ENCODE measurements at regions not wholly inside any gene's neighbourhood (a gene's known extent, or its start where the extent isn't known, plus 50 kb on each side); places are given as distances from the start of the nearest gene placed in this dataset.
"Not testable (repeated sequence)": the region's sequence is repeated elsewhere in the genome, so short reads cannot be mapped to it uniquely, and the experiment has no call there.

DNA sequence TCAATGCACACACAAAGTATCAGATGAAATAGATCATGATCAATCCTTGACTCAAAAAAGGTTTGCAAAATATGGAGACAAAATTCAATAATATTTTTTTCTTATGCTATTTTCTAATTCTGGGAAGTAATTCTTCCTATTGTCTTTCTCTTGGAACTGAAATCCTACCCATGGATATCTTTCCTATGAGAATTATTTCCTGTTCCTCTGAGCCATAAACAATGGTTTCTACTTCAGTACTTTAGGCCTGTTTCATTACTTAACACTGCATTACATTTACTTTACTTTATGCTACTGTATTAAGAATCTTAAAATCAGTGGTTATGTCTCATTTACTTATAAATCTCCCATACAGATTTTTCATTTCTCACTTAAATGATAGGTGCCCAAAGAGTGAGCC lies 1025.4 kb upstream of the ACO1 start:
- in situ Hi-C loops (cut with MboI; ENCODE audit: low sequenced_read_pairs) = no loop called here

DNA sequence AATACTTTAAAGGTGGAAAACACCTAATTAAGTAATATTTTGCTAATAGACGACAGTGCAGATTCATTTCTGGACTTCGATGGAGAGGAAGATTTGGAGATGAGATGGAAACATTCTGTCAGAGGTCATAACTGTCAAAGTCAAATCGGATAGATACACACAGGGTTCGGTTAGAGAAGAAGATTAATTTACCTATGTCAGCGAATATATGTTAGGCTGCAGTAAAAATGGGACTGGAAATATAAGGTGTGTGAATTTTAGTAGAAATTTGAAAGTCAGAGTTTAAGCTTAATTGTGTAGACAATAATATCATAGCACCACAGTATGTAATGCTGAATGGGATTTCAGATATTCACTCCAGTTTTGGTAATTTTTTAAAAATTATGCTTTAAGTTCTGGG lies 1020.3 kb upstream of the ACO1 start:
- in situ Hi-C loops (cut with MboI; ENCODE audit: low sequenced_read_pairs) = no loop called here

DNA sequence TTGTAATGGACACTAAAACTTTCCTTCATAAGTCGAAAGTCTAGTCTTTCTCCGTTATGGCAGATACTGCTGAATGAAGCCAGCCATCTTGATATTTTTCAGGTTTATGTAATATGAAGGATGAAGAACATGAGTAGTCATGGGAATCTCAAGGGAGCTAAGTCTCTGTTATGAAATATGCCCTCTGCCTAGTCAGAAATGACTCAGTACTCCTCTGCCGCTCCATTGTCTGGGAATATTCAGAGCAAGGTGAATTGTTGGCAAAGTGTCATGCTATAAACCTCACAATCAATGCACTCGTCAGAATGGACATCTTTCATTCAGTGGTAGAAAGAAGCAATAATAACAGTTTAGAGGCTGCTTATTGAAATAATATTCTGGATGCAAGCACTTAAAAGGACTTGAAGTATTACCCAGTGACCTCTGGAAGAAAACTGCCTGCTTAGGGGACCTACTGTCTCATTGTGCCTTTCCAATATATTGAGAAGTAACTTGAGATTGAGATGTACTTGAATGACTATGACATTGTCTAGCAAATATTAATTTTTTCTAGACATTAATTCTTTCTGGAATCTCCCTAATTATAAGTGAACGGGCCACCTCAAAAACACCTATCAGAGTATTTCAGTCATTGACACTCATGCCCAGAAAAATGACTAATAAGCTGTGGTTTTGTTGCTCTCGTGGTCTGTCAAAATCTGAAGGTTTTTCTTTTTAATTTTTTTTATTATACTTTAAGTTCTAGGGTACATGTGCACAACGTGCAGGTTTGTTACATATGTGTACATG lies 1011.5 kb upstream of the ACO1 start:
- in situ Hi-C loops (cut with MboI; ENCODE audit: low sequenced_read_pairs) = no loop called here

DNA sequence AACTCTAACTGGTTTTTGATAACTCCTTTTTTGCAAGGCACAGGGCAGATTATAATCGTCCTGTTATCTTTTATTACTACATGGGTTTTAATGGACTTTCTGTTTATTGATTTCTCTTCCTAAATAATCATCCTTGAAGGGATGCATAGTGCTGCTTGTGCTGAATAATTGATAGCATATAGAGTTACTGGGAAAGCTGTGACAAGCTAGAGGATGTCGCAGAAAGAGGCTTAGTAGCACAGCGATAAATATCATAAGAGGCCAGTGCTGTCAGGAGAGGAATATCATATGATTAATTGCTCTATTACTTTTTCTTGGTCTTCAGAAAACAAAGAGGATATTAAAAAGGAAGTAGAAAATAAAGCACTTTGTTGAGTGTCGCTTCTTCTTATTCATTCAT lies 1007.1 kb upstream of the ACO1 start:
- in situ Hi-C loops (cut with MboI; ENCODE audit: low sequenced_read_pairs) = no loop called here

DNA sequence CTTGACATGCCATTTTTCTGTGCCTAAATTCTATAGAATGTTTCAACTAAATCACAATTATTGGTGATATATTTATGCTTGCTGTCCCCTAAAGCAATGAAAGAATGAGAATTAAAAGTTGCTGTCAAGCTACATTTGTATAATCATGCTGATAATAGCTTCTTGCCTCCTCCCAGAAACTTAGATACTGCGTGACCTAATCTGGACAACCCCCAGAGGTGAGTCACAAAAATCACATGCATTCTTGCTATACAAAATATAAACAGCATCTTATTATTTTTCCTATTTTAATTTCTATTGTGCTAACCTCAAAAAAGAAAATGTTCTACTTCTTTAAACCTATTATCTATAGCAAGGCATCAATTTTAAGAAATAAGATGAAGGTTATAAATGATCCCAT lies 995.8 kb upstream of the ACO1 start:
- in situ Hi-C loops (cut with MboI; ENCODE audit: low sequenced_read_pairs) = no loop called here

DNA sequence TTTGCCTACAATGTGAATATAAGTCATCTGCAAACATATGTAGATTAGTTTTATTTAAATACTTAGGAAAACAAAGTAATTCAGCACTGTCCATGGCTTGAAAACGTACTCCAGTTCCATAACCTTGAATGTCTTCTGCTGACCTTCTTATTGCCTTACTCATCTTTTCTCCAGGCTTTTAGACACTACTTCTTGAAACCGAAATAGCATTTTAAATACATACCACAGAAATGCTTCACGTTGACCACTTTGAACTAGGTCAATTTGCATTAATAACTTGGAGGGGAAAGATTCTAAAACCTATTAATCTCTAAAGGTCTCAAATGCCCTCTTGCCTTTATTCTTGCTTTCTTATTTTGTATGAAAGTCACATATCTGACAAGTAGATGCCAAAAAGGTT lies 995.4 kb upstream of the ACO1 start:
- in situ Hi-C loops (cut with MboI; ENCODE audit: low sequenced_read_pairs) = no loop called here

DNA sequence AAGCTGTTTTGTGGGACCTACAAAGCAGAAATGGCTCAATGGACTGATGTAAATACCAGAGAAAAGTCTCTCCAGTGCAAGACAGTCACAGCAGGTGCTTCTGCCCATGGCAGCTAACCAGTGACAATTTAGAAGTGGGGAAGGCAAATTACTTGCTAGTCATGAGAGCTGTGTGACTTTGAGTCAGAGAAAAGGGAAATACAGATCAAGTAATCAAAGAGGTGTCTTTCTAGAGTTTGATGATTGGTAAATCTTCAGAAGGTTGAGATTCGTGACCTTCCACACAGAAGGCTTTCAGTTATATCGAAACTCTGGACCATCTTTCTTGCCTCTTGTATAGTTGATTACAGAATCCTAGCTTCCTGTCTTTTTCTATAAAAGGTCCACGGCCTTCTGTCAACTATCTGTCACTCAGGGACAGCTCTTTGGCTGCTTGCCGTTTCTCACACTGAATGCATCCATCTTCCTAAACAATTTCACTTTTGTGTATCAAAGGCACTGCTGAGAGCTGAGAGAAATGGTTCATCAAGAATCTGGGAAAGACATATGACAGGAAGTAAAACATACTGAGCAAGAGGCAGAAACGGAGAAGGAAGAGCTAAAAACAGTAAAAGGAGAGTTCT lies 993.9 kb upstream of the ACO1 start:
- in situ Hi-C loops (cut with MboI; ENCODE audit: low sequenced_read_pairs) = no loop called here

DNA sequence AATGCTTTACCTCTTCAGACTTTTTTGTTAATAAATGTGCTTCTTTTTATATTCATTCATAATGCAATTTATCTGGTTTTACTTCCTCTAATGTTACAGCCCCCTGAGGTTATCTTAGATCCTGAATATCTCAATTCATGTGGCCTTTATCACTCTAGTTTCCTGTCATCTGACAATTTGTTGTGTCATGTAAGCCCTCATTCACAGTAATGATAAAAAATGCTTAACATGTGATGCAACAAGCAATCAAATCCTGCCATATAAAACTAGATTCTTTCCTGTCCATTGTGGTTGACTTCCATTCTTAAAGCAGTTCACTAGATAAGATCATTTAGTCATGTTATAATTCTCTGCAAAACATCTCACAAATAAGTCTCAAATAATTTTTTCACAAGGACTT lies 991.2 kb upstream of the ACO1 start:
- in situ Hi-C loops (cut with MboI; ENCODE audit: low sequenced_read_pairs) = no loop called here

DNA sequence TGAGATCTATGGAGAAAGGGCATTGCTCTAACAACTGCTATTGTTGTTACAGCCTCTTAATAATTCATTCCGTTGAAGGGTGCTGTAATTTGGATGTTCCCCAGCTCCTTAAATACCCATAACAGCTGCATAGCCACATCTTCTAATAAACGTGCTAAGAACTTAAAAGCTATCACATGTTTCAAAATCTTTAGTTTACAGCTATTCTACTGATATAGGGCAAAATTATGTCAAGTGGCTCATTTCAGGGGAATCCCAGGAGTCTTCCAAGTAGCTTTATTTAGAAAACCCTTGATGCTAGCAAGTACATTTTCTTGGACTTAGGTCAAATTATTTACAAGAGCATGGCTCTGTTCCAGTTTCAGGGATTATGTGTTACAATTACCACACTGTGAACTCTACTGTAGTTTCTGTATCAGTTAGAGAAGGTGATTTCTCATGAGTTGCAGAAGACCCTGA lies 990.4 kb upstream of the ACO1 start:
- in situ Hi-C loops (cut with MboI; ENCODE audit: low sequenced_read_pairs) = no loop called here

DNA sequence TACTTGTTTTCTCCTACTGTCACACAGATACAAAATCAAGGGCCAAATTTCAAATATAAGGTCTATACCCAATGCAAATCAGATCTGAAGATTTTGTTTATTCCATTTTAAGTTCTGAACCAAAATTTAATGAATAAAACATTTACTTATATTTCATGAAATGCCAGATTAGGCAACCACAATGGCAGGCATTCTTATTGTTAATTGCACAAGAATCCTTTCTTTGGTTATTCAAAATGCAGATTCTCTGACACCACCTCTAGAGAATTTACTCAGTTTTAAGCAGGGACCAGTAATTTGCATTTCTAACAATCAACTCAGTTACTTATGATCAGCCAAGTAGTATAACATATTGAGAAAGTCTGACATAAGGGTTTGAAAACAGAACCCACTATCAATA lies 972.4 kb upstream of the ACO1 start:
- in situ Hi-C loops (cut with MboI; ENCODE audit: low sequenced_read_pairs) = no loop called here

DNA sequence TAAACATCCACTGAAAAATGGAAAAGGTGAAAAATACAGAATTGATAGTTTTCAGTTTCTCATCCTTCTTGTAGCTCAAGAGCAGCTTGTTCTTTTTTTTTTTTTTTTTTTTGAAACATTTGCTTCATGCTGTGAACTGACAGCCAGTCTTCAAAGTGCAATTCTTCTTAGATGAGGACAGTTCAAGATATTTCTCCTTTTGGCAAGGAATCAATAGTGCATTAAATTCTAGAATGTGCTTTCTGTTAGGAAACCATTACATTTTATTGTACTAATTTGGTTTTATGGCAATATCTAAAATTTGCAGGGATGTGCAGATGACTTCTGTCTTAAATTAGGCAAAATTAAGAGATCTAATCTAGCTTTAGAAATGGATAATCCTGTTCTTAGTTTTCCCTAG lies 969.3 kb upstream of the ACO1 start:
- in situ Hi-C loops (cut with MboI; ENCODE audit: low sequenced_read_pairs) = no loop called here

DNA sequence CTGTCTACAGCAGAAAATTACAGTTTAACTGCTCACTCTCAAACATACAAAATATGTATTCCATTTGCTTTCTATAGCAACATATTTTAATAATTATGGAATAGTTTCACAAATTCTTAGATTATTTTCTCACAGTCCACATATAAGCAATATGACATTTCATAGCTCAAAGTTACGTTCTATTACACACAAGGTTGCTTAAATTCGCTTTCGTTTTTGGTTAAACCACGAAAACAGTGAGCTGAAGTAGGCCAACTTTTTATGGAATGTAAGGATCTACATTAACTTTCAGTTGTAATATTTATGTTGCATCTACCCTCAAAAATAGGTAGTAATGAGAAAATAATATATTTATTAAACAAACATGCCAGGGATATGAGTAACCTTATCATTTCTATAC lies 966.0 kb upstream of the ACO1 start:
- in situ Hi-C loops (cut with MboI; ENCODE audit: low sequenced_read_pairs) = no loop called here

DNA sequence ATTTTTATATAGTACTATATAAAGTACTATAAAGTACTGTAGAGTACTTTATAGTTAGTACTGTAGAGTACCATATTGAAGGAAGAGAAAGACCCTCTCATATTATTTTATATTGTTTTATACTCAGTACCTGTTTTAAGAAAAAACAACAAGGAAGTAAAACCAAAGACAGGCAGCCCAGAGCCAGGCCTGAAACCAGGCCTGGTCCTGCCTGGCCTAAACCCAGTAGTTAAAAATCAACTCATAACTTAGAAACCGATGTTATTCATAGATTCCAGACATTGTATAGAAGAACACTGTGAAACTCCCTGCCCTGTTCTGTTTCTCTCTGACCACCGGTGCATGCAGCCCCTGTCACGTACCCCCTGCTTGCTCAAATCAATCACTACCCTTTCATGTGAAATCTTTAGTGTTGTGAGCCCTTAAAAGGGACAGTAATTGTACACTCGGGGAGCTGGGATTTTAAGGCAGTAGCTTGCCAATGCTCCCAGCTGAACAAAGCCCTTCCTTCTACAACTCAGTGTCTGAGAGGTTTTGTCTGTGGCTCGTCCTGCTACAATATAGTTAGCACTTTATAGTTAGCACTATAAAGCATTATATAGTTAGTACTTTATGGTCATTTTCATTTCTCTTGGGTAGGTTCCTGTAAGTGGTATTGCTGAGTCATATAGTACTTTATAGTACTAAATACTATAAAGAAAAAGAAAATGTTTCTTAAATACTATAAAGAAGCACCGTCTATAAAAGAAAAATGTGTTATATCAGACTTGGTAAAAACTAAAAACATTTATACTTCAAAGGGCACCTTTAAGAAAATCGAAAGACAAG lies 940.6 kb upstream of the ACO1 start:
- in situ Hi-C loops (cut with MboI; ENCODE audit: low sequenced_read_pairs) = not testable (repeated sequence)

DNA sequence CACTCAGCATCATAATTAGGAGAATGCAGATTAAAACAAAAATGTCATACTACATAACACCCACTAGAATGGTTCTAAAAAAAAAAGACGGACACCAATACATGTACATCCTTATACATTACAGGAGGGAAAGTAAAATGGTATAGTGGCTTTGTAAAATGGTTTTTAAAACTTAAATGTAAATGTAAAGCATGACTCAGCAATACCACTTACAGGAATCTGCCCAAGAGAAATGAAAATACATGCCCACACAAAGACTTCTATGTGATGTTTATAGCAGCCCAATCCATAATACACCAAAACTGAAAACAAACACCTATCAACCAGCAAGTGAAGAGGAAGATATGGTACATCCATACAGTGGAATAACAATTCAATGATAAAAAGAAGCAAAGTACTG lies 939.1 kb upstream of the ACO1 start:
- in situ Hi-C loops (cut with MboI; ENCODE audit: low sequenced_read_pairs) = no loop called here

DNA sequence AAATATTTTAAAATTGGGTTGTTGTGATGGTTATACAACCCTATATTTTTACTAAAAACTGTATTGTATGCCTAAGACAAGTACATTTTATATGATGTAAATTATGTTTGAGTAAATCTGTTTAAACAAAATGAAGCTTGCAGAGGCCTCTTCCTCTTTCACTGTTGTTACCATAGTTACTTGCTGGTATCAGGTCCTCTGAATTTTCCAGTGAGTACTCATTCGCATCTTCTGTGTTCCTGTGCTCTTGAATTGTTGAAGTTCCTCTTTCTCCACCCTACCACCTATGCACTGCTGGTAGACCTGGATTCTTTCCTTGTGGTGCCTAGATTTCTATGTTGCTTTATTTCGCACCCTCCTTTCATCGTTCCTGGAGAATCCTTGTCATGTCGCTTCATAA lies 938.5 kb upstream of the ACO1 start:
- in situ Hi-C loops (cut with MboI; ENCODE audit: low sequenced_read_pairs) = no loop called here

DNA sequence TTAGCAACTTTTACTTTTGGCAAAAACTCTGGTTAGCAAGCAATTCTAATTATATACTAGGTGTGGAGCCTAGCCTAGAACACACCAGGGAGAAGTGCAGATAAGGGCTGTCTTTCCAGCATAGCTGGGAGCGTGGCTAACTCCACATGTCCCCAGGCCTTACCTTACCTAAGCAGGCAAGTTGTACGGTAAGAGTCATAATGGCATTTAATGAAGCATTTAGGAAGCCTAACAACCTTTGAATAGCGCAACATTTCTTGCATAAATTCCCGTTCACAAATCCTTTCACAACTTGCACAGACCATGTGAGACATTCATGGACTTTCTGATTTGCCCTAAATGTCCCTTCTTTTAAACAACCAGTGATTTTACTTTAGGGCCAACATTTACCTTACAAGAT lies 917.4 kb upstream of the ACO1 start:
- in situ Hi-C loops (cut with MboI; ENCODE audit: low sequenced_read_pairs) = no loop called here

DNA sequence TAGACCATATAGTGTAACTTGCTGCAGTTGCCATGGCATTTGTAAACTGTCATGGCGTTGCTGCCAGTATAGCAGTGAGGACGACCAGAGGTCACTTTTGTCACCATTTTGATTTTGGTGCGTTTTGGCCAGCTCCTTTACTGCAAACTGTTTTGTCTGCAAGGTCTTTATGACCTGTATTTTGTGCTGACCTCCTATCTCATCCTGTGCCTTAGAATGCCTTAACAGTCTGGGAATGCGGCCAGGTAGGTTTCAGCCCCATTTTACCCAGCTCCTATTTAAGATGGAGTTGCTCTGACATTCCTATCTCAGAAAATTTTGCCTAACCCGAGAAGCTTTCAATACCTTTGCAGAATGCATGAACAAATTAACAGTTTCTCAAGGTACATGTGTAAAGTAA lies 914.4 kb upstream of the ACO1 start:
- in situ Hi-C loops (cut with MboI; ENCODE audit: low sequenced_read_pairs) = no loop called here

DNA sequence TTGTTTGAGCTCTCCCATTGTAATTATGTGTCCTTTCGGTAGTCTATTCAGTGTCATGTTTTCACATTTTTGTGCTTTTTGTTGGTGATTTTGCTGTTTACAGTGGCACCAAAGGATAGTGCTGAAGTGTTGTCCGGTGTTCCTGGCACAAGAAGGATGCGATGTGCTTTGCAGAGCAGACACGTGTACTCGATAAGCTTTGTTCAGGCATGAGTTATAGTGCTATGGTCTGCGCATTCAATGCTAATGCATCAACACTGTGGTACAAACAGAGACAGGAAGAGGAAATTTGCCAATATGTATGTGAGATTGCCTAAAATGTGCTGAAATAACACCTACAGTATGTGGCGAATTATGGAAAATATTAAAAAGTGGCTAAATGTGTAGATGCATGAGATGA lies 913.4 kb upstream of the ACO1 start:
- in situ Hi-C loops (cut with MboI; ENCODE audit: low sequenced_read_pairs) = no loop called here

DNA sequence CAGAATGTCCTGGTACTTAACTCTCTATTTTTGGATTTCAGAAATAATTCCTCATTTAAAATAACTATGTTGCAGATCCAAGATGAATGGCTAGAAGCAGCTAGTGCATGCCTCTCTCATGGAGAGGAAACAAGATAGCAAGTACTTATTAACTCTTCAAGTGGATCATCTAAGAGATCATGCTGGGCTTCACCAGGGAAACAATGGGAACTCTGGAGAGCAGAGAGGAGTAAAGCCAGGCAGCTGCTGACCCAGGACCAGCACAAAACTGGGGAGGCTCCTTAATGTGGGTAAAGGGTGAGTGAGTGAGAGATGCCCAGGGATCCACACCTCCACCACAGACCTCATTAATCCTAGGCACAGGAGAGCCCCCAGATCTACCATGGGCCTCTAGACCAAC lies 897.8 kb upstream of the ACO1 start:
- in situ Hi-C loops (cut with MboI; ENCODE audit: low sequenced_read_pairs) = no loop called here

DNA sequence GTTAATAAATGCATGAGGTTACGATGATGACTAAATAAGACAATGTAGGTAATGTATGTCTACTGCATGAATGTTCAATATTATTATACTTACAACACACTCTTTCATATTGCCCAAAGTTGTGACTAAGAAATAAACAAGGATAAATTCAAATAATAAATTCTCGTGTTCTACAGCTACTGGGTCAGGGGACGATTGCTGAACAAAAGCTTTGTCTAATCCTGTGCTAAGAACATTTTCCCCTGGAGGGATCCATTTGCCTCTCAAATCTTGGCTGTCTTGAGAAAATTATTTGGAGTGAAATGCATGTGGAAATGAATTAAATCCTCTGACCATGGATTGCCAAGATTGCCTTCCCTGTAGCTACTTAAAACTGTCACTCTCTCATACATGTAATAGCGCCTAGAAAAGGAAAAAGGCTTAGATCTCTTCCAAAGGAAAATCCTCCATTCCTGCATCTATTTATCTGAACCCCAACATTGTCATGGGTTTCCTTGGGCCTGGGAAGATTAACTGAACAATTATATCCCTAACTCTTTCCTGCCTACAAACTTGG lies 893.8 kb upstream of the ACO1 start:
- in situ Hi-C loops (cut with MboI; ENCODE audit: low sequenced_read_pairs) = no loop called here

DNA sequence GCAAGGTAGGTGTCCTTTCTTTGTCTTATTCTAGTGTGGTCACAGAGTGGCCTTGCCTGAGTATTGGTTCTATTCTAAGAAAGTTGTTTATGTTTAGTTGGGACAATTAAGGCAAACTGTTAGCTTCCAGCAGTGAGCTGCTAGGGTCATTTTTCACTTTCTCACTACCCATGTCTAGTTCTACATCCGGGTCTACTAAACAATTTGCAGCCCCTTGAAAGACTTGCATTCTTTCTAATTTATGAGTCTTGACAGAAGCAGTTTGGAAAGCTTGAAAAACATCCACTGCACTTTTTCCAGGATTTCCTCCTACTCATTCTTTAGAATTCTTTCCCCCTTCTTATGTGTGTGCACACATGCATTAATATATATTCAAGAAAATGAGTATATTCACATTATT lies 892.2 kb upstream of the ACO1 start:
- in situ Hi-C loops (cut with MboI; ENCODE audit: low sequenced_read_pairs) = no loop called here

DNA sequence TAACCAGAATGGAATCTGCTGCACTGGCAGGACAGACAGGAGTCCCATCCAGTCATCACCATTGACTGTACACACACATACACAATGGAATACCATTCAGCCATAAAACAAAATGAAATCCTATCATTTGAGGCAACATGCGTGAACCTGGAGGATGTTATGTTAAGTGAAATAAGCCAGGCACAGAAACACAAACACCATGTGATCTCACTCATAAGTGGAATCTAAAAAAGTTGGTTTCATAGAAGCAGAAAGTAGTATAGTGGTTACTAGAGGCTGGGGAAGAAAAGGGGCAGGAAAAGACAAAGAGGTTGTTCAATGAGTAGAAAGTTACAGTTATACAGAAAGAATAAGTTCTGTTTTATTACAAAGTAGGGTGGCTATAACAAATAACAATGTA lies 884.0 kb upstream of the ACO1 start:
- in situ Hi-C loops (cut with MboI; ENCODE audit: low sequenced_read_pairs) = no loop called here

Measured in HL-60/S4 (cell line).